HL-60 (cell line): ENCODE measurements at regions not wholly inside any gene's neighbourhood (a gene's known extent, or its start where the extent isn't known, plus 50 kb on each side); places are given as distances from the start of the nearest gene placed in this dataset.
"Not testable (repeated sequence)": the region's sequence is repeated elsewhere in the genome, so short reads cannot be mapped to it uniquely, and the experiment has no call there.

Source experiments
- DNase-seq, 2 experiments: peaks; one replicate each; pipeline ENCODE4 v3.0.0-alpha.2; 2010 to 2020; ENCODE audit warnings: low read depth in 1 of 2, low spot score in 1 of 2
- H3K27ac ChIP-seq: fragments of 250-450 bp; sonication (Bioruptor Pico); replicated peaks from 2 replicates; pipeline ENCODE4 v1.5.1; 2020; ENCODE audit warnings: mild to moderate bottlenecking, moderate library complexity
- H3K27me3 ChIP-seq: fragments of 250-450 bp; sonication (Bioruptor Pico); 2 replicates; pipeline ENCODE4 v1.5.1; 2021; ENCODE audit warnings: mild to moderate bottlenecking, moderate library complexity; ENCODE audit not compliant: insufficient read depth, poor library complexity, severe bottlenecking
- H3K4me3 ChIP-seq: replicated peaks from 2 replicates; pipeline ENCODE4 v1.5.1; 2011; ENCODE audit warnings: mild to moderate bottlenecking, control low read depth, low read length; ENCODE audit not compliant: insufficient read depth
- CTCF ChIP-seq: IDR thresholded peaks from one replicate; pipeline ENCODE4 v1.5.1; 2011; ENCODE audit warnings: low read length, control low read depth, inconsistent platforms; ENCODE audit not compliant: insufficient read depth
- GABPA ChIP-seq: IDR thresholded peaks from 2 replicates; pipeline ENCODE4 v1.6.1; 2012; ENCODE audit warnings: low read depth
- POLR2AphosphoS5 ChIP-seq: IDR thresholded peaks from 2 replicates; pipeline ENCODE4 v1.6.1; 2012; ENCODE audit warnings: low read depth
- REST ChIP-seq: IDR thresholded peaks from 2 replicates; pipeline ENCODE4 v1.6.1; 2012; ENCODE audit warnings: low read depth; ENCODE audit not compliant: insufficient replicate concordance
- SPI1 ChIP-seq: IDR thresholded peaks from 2 replicates; pipeline ENCODE4 v1.6.1; 2012; ENCODE audit warnings: low read depth, mild to moderate bottlenecking, borderline replicate concordance

- H3K4me3 ChIP-seq: no peak overlapping the region
- no peak overlapping the region for H3K27ac ChIP-seq
- no peak for DNase-seq
- TF ChIP-seq REST (no peak), CTCF (no peak), POLR2AphosphoS5 (no peak), GABPA (no peak), SPI1 (no peak)
- H3K27me3 ChIP-seq: no peaks in the 10 kb centered on the region
Observed at GRCh38 chr7:101753316-101753715, 64.1 kb upstream of the CUX1 start.

DNA sequence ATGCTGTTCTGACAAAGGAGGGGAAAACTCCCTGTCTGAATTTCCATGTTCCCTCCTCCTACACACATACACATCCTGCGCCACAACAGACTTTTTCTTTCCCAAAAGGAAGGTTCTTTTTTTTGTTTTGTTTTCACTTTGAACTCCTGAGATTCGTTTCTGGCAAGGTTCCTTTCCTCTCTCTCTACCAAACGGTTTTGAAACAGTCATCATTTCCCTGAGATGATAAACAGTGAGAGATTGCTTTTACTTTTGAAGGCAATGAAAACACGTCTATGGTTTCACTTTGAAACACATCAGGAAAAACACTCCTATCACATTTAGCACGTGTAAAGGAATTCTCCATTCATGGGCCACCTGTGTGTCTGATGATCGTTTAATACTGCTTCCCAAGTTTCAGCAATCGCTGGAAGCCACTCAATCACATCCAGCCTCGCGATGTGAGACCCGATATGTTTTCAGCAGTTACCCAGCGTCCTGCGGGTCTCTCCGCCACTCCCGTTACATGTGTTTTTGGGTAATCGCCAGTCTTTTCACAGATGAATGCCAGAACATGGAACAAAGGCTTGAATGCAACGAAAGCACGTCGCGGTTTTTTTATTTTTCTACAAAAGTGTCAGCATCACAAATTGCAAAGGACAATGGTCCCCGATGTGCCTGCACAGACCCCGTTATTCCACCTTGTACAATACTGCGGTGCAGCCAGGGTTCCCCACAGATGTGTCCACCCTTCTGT lies 62.8 kb upstream of the CUX1 start:
- Histone ChIP-seq H3K27ac (no peak overlapping the region), H3K4me3 (peak overlapping the region; percentile 41), H3K27me3 (no peaks in the 10 kb centered on the region)
- DNase-seq: no peak
- no peak for TF ChIP-seq CTCF
- TF ChIP-seq GABPA: no peak
- TF ChIP-seq POLR2AphosphoS5: no peak
- TF ChIP-seq SPI1: no peak
- no peak for TF ChIP-seq REST

DNA sequence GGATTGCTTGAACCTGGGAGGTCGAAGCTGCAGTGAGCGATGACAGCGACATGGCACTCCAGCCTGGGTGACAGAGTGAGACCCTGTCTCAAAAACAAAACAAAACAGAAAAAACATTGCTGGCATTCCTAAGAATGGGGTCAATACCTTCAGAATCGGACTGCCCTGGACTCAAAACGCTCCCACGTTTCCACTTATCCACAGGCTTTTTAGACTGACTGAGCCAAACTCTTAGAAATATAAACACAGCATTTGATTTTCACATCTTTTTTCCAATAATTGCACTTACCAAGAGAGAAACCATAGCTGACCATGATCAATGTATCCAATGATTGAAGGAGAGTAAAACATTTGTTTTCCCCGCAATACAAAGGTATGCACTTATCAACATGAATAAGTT lies 59.5 kb upstream of the CUX1 start:
- DNase-seq: no peak
- no peak overlapping the region for H3K4me3 ChIP-seq
- H3K27ac ChIP-seq: no peak overlapping the region
- TF ChIP-seq SPI1: no peak
- TF ChIP-seq CTCF: no peak
- no peak for TF ChIP-seq REST
- no peak for TF ChIP-seq POLR2AphosphoS5
- TF ChIP-seq GABPA: no peak
- no peaks in the 10 kb centered on the region for H3K27me3 ChIP-seq

- not testable (repeated sequence) for H3K4me3 ChIP-seq, H3K27me3 ChIP-seq, DNase-seq, H3K27ac ChIP-seq
Observed at GRCh38 chr7:101758519-101758918, 58.9 kb upstream of the CUX1 start.
